ENCODE measurements at regions not wholly inside any gene's neighbourhood (a gene's known extent, or its start where the extent isn't known, plus 50 kb on each side); places are given as distances from the start of the nearest gene placed in this dataset.

- TF ChIP-seq ZNF274 (IDR thresholded peaks at IDR 0.05; ENCODE audit: low read depth, low read length): no peak
- no peak for TF ChIP-seq YY1 (IDR thresholded peaks at IDR 0.05; ENCODE audit: insufficient read depth, insufficient read length)
- TF ChIP-seq SUZ12 (IDR thresholded peaks at IDR 0.05; ENCODE audit: extremely low read depth, insufficient read depth, insufficient read length): no peak
These were observed 160.1 kb upstream of the LDB2 start for GRCh38 chr4:17058536-17058915.
